NCI-H1694 (cell line): ENCODE measurements at regions not wholly inside any gene's neighbourhood (a gene's known extent, or its start where the extent isn't known, plus 50 kb on each side); places are given as distances from the start of the nearest gene placed in this dataset.

ENCODE experiments used
- DNase-seq: peaks from one replicate; lab custom pipeline; 2025; lab: John Stamatoyannopoulos, UW

GRCh38 chr2:189369566-189369965 lies 71.7 kb upstream of the WDR75 start:
- no peak for DNase-seq

- DNase-seq, result no peak
Measured at GRCh38 chr2:189370719-189371118, 70.6 kb upstream of the WDR75 start.

- DNase-seq, result no peak
Measured at GRCh38 chr2:189372688-189373257, 68.5 kb upstream of the WDR75 start.

GRCh38 chr2:189374481-189374880 lies 66.8 kb upstream of the WDR75 start:
- DNase-seq, result no peak

- DNase-seq, result no peak
Measured at GRCh38 chr2:189375842-189376241, 65.4 kb upstream of the WDR75 start.

GRCh38 chr2:189379287-189379630 lies 62.0 kb upstream of the WDR75 start:
- no peak for DNase-seq

GRCh38 chr2:189379731-189380261 lies 61.5 kb upstream of the WDR75 start:
- no peak for DNase-seq

- DNase-seq, result no peak
Measured at GRCh38 chr2:189382668-189383067, 58.6 kb upstream of the WDR75 start.

- DNase-seq, result no peak
Measured at GRCh38 chr2:189386741-189387140, 54.5 kb upstream of the WDR75 start.

- DNase-seq, result no peak
Measured at GRCh38 chr2:189391201-189391600, 50.1 kb upstream of the WDR75 start.
